GM23338 (cell line): ENCODE measurements at regions not wholly inside any gene's neighbourhood (a gene's known extent, or its start where the extent isn't known, plus 50 kb on each side); places are given as distances from the start of the nearest gene placed in this dataset.

ENCODE experiments used
- ATAC-seq: fragments of 200-7000 bp; cut with Tn5 transposase; 3 replicates; pipeline ENCODE4 v1.9.1; 2020
- DNase-seq: peaks from one replicate; pipeline ENCODE4 v3.0.0-alpha.2; 2015; ENCODE audit warnings: low spot score
- H2AFZ ChIP-seq: fragments of 200-600 bp; sonication (generic); 2 replicates; pipeline ENCODE4 v1.8.0; 2016; ENCODE audit warnings: antibody characterized with exemption, mild to moderate bottlenecking, moderate library complexity
- H3F3A ChIP-seq: fragments of 200-600 bp; sonication (generic); replicated peaks from 2 replicates; pipeline ENCODE4 v1.8.0; 2017; ENCODE audit warnings: antibody characterized with exemption, mixed run types, low read depth
- H3K27ac ChIP-seq: fragments of 200-600 bp; sonication (generic); 2 replicates; pipeline ENCODE4 v1.6.1; 2016; ENCODE audit warnings: low read depth
- H3K27me3 ChIP-seq: fragments of 200-600 bp; sonication (generic); 2 replicates; pipeline ENCODE4 v1.8.0; 2016; ENCODE audit warnings: mild to moderate bottlenecking, mixed run types, moderate library complexity; ENCODE audit not compliant: insufficient read depth
- H3K36me3 ChIP-seq: fragments of 200-600 bp; sonication (generic); 2 replicates; pipeline ENCODE4 v1.8.0; 2016; ENCODE audit warnings: mild to moderate bottlenecking; ENCODE audit not compliant: insufficient read depth
- H3K4me1 ChIP-seq: fragments of 200-600 bp; sonication (generic); 2 replicates; pipeline ENCODE4 v1.8.0; 2016; ENCODE audit warnings: mild to moderate bottlenecking, moderate library complexity; ENCODE audit not compliant: insufficient read depth
- H3K4me2 ChIP-seq: fragments of 200-600 bp; sonication (generic); 2 replicates; pipeline ENCODE4 v1.7.1; 2017; ENCODE audit warnings: mixed run types
- H3K4me3 ChIP-seq: fragments of 200-600 bp; sonication (generic); 2 replicates; pipeline ENCODE4 v1.6.1; 2016; ENCODE audit warnings: mixed run types
- H3K79me2 ChIP-seq: fragments of 200-600 bp; sonication (generic); replicated peaks from 2 replicates; pipeline ENCODE4 v1.8.0; 2017; ENCODE audit warnings: mild to moderate bottlenecking; ENCODE audit not compliant: insufficient read depth
- H3K9me2 ChIP-seq: fragments of 200-600 bp; sonication (generic); 2 replicates; pipeline ENCODE4 v1.8.0; 2017; ENCODE audit not compliant: insufficient read depth
- H4K20me1 ChIP-seq: fragments of 200-600 bp; sonication (generic); replicated peaks from 2 replicates; pipeline ENCODE4 v1.8.0; 2017; ENCODE audit warnings: mild to moderate bottlenecking; ENCODE audit not compliant: insufficient read depth
- H3K27ac Mint-ChIP-seq: 2 replicates; pipeline ENCODE4 v1.8.0; 2020; ENCODE audit warnings: inconsistent platforms, mild to moderate bottlenecking, moderate library complexity, mixed read lengths
- H3K27me3 Mint-ChIP-seq: 3 replicates; pipeline ENCODE4 v1.8.0; 2022; ENCODE audit warnings: low read depth, mild to moderate bottlenecking, moderate library complexity, mixed read lengths, inconsistent platforms; ENCODE audit not compliant: insufficient read depth, poor library complexity
- H3K36me3 Mint-ChIP-seq: 3 replicates; pipeline ENCODE4 v1.8.0; 2021; ENCODE audit warnings: low read depth, mild to moderate bottlenecking, inconsistent platforms, moderate library complexity, mixed read lengths
- H3K4me1 Mint-ChIP-seq: 3 replicates; pipeline ENCODE4 v1.8.0; 2020; ENCODE audit warnings: mild to moderate bottlenecking, inconsistent platforms, mixed read lengths
- H3K4me3 Mint-ChIP-seq: 3 replicates; pipeline ENCODE4 v1.8.0; 2021; ENCODE audit warnings: moderate library complexity, mild to moderate bottlenecking, inconsistent platforms, mixed read lengths
- H3K9me3 Mint-ChIP-seq: 3 replicates; pipeline ENCODE4 v1.8.0; 2020; ENCODE audit warnings: moderate library complexity, mild to moderate bottlenecking, inconsistent platforms, mixed read lengths
- CREB1 ChIP-seq: fragments of 250-450 bp; sonication (Bioruptor Pico); IDR thresholded peaks from 2 replicates; pipeline ENCODE4 v1.5.0; 2020; ENCODE audit warnings: low read depth, mild to moderate bottlenecking, moderate library complexity
- EZH2 ChIP-seq: fragments of 200-600 bp; sonication (generic); IDR thresholded peaks from one replicate; pipeline ENCODE4 v1.8.0; 2017; ENCODE audit warnings: antibody characterized with exemption, mild to moderate bottlenecking, low read depth; ENCODE audit not compliant: unreplicated experiment
- EZH2phosphoT487 ChIP-seq: fragments of 200-600 bp; sonication (generic); IDR thresholded peaks from one replicate; pipeline ENCODE4 v1.8.1; 2018; ENCODE audit warnings: antibody characterized with exemption; ENCODE audit not compliant: unreplicated experiment
- JUNB ChIP-seq: IDR thresholded peaks from one replicate; pipeline ENCODE4 v1.6.1; 2016; ENCODE audit warnings: antibody characterized with exemption; ENCODE audit not compliant: unreplicated experiment
- NANOG ChIP-seq: IDR thresholded peaks from 2 replicates; pipeline ENCODE4 v1.6.1; 2016; ENCODE audit warnings: antibody characterized with exemption, borderline replicate concordance
- POLR2AphosphoS5 ChIP-seq: IDR thresholded peaks from 2 replicates; pipeline ENCODE4 v1.6.1; 2016; ENCODE audit warnings: antibody characterized with exemption, low read depth
- REST ChIP-seq: IDR thresholded peaks from one replicate; pipeline ENCODE4 v1.6.1; 2018; ENCODE audit warnings: antibody characterized with exemption; ENCODE audit not compliant: unreplicated experiment
- ZNF331 ChIP-seq: fragments of 250-450 bp; sonication (Bioruptor Pico); IDR thresholded peaks from 2 replicates; pipeline ENCODE4 v1.5.0; 2020; ENCODE audit warnings: low read depth, mild to moderate bottlenecking, moderate library complexity
- TF ChIP-seq, protein P1 (sequence below): fragments of 250-450 bp; sonication (Bioruptor Pico); IDR thresholded peaks from 2 replicates; pipeline ENCODE4 v1.5.0; 2020; ENCODE audit warnings: mild to moderate bottlenecking, moderate library complexity
- TF ChIP-seq, protein P2 (sequence below): IDR thresholded peaks from 2 replicates; pipeline ENCODE4 v1.6.1; 2016; ENCODE audit warnings: antibody characterized with exemption

- TF ChIP-seq, protein P1, sequence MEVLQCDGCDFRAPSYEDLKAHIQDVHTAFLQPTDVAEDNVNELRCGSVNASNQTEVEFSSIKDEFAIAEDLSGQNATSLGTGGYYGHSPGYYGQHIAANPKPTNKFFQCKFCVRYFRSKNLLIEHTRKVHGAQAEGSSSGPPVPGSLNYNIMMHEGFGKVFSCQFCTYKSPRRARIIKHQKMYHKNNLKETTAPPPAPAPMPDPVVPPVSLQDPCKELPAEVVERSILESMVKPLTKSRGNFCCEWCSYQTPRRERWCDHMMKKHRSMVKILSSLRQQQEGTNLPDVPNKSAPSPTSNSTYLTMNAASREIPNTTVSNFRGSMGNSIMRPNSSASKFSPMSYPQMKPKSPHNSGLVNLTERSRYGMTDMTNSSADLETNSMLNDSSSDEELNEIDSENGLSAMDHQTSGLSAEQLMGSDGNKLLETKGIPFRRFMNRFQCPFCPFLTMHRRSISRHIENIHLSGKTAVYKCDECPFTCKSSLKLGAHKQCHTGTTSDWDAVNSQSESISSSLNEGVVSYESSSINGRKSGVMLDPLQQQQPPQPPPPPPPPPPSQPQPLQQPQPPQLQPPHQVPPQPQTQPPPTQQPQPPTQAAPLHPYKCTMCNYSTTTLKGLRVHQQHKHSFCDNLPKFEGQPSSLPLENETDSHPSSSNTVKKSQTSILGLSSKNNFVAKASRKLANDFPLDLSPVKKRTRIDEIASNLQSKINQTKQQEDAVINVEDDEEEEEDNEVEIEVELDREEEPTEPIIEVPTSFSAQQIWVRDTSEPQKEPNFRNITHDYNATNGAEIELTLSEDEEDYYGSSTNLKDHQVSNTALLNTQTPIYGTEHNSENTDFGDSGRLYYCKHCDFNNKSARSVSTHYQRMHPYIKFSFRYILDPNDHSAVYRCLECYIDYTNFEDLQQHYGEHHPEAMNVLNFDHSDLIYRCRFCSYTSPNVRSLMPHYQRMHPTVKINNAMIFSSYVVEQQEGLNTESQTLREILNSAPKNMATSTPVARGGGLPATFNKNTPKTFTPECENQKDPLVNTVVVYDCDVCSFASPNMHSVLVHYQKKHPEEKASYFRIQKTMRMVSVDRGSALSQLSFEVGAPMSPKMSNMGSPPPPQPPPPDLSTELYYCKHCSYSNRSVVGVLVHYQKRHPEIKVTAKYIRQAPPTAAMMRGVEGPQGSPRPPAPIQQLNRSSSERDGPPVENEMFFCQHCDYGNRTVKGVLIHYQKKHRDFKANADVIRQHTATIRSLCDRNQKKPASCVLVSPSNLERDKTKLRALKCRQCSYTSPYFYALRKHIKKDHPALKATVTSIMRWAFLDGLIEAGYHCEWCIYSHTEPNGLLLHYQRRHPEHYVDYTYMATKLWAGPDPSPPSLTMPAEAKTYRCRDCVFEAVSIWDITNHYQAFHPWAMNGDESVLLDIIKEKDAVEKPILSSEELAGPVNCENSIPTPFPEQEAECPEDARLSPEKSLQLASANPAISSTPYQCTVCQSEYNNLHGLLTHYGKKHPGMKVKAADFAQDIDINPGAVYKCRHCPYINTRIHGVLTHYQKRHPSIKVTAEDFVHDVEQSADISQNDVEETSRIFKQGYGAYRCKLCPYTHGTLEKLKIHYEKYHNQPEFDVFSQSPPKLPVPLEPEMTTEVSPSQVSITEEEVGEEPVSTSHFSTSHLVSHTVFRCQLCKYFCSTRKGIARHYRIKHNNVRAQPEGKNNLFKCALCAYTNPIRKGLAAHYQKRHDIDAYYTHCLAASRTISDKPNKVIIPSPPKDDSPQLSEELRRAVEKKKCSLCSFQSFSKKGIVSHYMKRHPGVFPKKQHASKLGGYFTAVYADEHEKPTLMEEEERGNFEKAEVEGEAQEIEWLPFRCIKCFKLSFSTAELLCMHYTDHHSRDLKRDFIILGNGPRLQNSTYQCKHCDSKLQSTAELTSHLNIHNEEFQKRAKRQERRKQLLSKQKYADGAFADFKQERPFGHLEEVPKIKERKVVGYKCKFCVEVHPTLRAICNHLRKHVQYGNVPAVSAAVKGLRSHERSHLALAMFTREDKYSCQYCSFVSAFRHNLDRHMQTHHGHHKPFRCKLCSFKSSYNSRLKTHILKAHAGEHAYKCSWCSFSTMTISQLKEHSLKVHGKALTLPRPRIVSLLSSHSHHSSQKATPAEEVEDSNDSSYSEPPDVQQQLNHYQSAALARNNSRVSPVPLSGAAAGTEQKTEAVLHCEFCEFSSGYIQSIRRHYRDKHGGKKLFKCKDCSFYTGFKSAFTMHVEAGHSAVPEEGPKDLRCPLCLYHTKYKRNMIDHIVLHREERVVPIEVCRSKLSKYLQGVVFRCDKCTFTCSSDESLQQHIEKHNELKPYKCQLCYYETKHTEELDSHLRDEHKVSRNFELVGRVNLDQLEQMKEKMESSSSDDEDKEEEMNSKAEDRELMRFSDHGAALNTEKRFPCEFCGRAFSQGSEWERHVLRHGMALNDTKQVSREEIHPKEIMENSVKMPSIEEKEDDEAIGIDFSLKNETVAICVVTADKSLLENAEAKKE (CRISPR knock-in tag), result no peak
Measured at GRCh38 chr1:60133000-60133673, 59.6 kb upstream of the C1orf87 start (continued).

DNA sequence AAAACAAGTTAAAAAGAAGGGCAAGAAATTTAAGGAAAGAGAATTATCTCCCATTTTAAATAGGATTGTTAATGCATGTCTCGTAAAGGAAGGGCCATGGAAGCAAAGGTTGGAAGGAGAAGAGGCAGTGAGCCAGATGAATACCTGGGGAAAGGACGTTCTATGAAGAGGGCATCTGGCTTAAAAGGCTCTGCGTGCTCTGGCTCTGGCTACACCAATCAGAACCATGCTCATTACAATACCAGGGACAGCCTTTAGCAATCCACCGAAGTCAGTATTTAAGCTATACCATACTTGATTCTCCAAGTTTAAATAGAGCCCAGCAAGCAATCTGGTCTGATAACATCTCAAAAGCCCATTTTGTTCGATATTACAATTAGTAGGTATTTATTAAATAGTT is 58.5 kb upstream of the C1orf87 start:
- Histone ChIP-seq H3K27ac (no peak overlapping the region), H3K4me2 (no peak overlapping the region), H3K79me2 (no peaks in the 10 kb centered on the region), H4K20me1 (no peaks in the 10 kb centered on the region), H3K4me1 (no peaks in the 10 kb centered on the region), H2AFZ (no peak overlapping the region), H3K36me3 (no peaks in the 10 kb centered on the region), H3F3A (no peaks in the 10 kb centered on the region), H3K27me3 (no peaks in the 10 kb centered on the region), H3K4me3 (no peak overlapping the region), H3K9me2 (no peaks in the 10 kb centered on the region)
- no peaks in the 10 kb centered on the region for H3K9me3 Mint-ChIP-seq
- TF ChIP-seq CREB1 (CRISPR knock-in tag) (no peak), NANOG (no peak), POLR2AphosphoS5 (no peak)
- no peaks in the 10 kb centered on the region for H3K36me3 Mint-ChIP-seq
- H3K4me1 Mint-ChIP-seq, result no peaks in the 10 kb centered on the region; the same call in 2 of the 3 replicates
- no peaks in the 10 kb centered on the region for H3K27me3 Mint-ChIP-seq
- H3K4me3 Mint-ChIP-seq, result no peak overlapping the region
- no peak for DNase-seq
- peak; percentile 63 for ATAC-seq
- H3K27ac Mint-ChIP-seq, result no peak overlapping the region

DNA sequence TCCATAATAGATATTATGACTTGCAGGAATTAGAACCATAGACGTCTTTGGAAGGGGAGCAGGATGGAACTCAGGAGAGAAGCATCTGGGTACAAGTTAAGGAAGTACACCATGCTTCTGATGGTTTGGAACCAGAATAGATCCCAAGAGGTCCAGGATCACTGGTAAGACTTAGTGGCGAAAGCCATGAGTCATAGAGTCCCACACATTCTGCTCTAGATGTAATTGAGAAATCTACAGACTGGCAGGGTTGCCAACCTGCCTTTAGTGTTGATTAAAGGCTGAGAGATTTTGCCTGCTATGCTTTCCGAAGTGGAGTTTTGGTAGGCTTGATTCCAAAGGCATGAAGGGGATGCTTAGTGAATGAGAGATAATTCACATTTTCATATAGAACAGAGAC is 57.1 kb upstream of the C1orf87 start:
- Histone ChIP-seq H3K4me1 (no peaks in the 10 kb centered on the region), H3F3A (no peaks in the 10 kb centered on the region), H3K79me2 (no peaks in the 10 kb centered on the region), H3K4me2 (no peak overlapping the region), H3K27me3 (no peaks in the 10 kb centered on the region), H3K27ac (no peak overlapping the region), H3K36me3 (no peaks in the 10 kb centered on the region), H4K20me1 (no peaks in the 10 kb centered on the region), H3K9me2 (no peaks in the 10 kb centered on the region), H2AFZ (no peak overlapping the region), H3K4me3 (no peak overlapping the region)
- ATAC-seq (no peak), DNase-seq (no peak)
- Mint-ChIP-seq H3K9me3 (no peaks in the 10 kb centered on the region), H3K4me1 (no peaks in the 10 kb centered on the region), H3K27me3 (no peaks in the 10 kb centered on the region), H3K4me3 (no peak overlapping the region), H3K27ac (no peak overlapping the region), H3K36me3 (no peaks in the 10 kb centered on the region)
- no peak for TF ChIP-seq EZH2
- TF ChIP-seq EZH2phosphoT487, result no peak
- no peak for TF ChIP-seq NANOG
- TF ChIP-seq, protein P2, sequence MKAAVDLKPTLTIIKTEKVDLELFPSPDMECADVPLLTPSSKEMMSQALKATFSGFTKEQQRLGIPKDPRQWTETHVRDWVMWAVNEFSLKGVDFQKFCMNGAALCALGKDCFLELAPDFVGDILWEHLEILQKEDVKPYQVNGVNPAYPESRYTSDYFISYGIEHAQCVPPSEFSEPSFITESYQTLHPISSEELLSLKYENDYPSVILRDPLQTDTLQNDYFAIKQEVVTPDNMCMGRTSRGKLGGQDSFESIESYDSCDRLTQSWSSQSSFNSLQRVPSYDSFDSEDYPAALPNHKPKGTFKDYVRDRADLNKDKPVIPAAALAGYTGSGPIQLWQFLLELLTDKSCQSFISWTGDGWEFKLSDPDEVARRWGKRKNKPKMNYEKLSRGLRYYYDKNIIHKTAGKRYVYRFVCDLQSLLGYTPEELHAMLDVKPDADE, result no peak
- no peak for TF ChIP-seq JUNB
- no peak for TF ChIP-seq REST
- TF ChIP-seq ZNF331 (CRISPR knock-in tag), result no peak
